WTC11 (cell line): ENCODE measurements at regions not wholly inside any gene's neighbourhood (a gene's known extent, or its start where the extent isn't known, plus 50 kb on each side); places are given as distances from the start of the nearest gene placed in this dataset.

Experiments
- ATF1 ChIP-seq: sonication (generic); formaldehyde crosslinking; IDR thresholded peaks from 2 replicates; pipeline ENCODE4 v1.8.1; 2023; ENCODE audit warnings: mild to moderate bottlenecking, moderate library complexity, missing genetic modification reagents
- ATF3 ChIP-seq: sonication (generic); formaldehyde crosslinking; conservative IDR thresholded peaks from 2 replicates; pipeline ENCODE4 v1.8.1; 2022; ENCODE audit warnings: mild to moderate bottlenecking, missing genetic modification reagents
- CREB1 ChIP-seq: sonication (generic); formaldehyde crosslinking; IDR thresholded peaks from 2 replicates; pipeline ENCODE4 v1.8.0; 2023; ENCODE audit warnings: mild to moderate bottlenecking, missing genetic modification reagents
- CTCF ChIP-seq: fragments of 200-600 bp; IDR thresholded peaks from 2 replicates; pipeline ENCODE4 v1.8.0; 2022; ENCODE audit warnings: antibody characterized with exemption
- ESRRA ChIP-seq: sonication (generic); formaldehyde crosslinking; IDR thresholded peaks from 2 replicates; pipeline ENCODE4 v1.8.1; 2022; ENCODE audit warnings: mild to moderate bottlenecking, missing genetic modification reagents, borderline replicate concordance
- FOXP4 ChIP-seq: sonication (generic); formaldehyde crosslinking; IDR thresholded peaks from 2 replicates; pipeline ENCODE4 v1.8.0; 2022; ENCODE audit warnings: mild to moderate bottlenecking, missing genetic modification reagents
- MAX ChIP-seq: sonication (generic); formaldehyde crosslinking; IDR thresholded peaks from 2 replicates; pipeline ENCODE4 v1.8.0; 2022; ENCODE audit warnings: mild to moderate bottlenecking, missing genetic modification reagents
- MYBL2 ChIP-seq: sonication (generic); formaldehyde crosslinking; IDR thresholded peaks from 2 replicates; pipeline ENCODE4 v1.8.1; 2023; ENCODE audit warnings: mild to moderate bottlenecking, moderate library complexity, missing genetic modification reagents
- NR2C2 ChIP-seq: sonication (generic); formaldehyde crosslinking; IDR thresholded peaks from 2 replicates; pipeline ENCODE4 v1.8.0; 2022; ENCODE audit warnings: mild to moderate bottlenecking, missing genetic modification reagents
- PREB ChIP-seq: sonication (generic); formaldehyde crosslinking; IDR thresholded peaks from 2 replicates; pipeline ENCODE4 v1.8.1; 2022; ENCODE audit warnings: mild to moderate bottlenecking, missing genetic modification reagents, moderate library complexity, borderline replicate concordance
- SP1 ChIP-seq: sonication (generic); formaldehyde crosslinking; conservative IDR thresholded peaks from 2 replicates; pipeline ENCODE4 v1.8.1; 2022; ENCODE audit warnings: missing genetic modification reagents
- ZNF121 ChIP-seq: sonication (generic); formaldehyde crosslinking; IDR thresholded peaks from 2 replicates; pipeline ENCODE4 v1.8.0; 2023; ENCODE audit warnings: missing genetic modification reagents
- ZSCAN18 ChIP-seq: fragments of 250-450 bp; sonication (Bioruptor Pico); IDR thresholded peaks from 2 replicates; pipeline ENCODE4 v2.1.2; 2022; ENCODE audit warnings: mild to moderate bottlenecking, moderate library complexity

- no peak for TF ChIP-seq MAX (CRISPR knock-in tag)
- TF ChIP-seq CTCF, result no peak
- TF ChIP-seq ZSCAN18 (CRISPR knock-in tag), result no peak
- TF ChIP-seq SP1 (CRISPR knock-in tag), result no peak
- no peak for TF ChIP-seq ATF1 (CRISPR knock-in tag)
- no peak for TF ChIP-seq ATF3
- TF ChIP-seq PREB (CRISPR knock-in tag), result no peak
- TF ChIP-seq NR2C2, result no peak
- no peak for TF ChIP-seq ESRRA (CRISPR knock-in tag)
- TF ChIP-seq FOXP4, result no peak
- no peak for TF ChIP-seq ZNF121 (CRISPR knock-in tag)
- TF ChIP-seq CREB1 (CRISPR knock-in tag), result no peak
- no peak for TF ChIP-seq MYBL2 (CRISPR knock-in tag)
These were observed 326.7 kb downstream of the IGSF11 start for GRCh38 chr3:118707991-118708390.
